ENCODE measurements at regions not wholly inside any gene's neighbourhood (a gene's known extent, or its start where the extent isn't known, plus 50 kb on each side); places are given as distances from the start of the nearest gene placed in this dataset.

GRCh38 chr10:130993612-130994011 is 317.9 kb downstream of the TCERG1L start:
- TF ChIP-seq CTCF (IDR thresholded peaks at IDR 0.05) (no peak), REST (IDR thresholded peaks at IDR 0.05; ENCODE audit: insufficient read depth in 1 of 2, low read depth in 2 of 2, low read length in 1 of 2) (no peak), POLR2AphosphoS5 (IDR thresholded peaks at IDR 0.05; ENCODE audit: low read depth, low read length) (no peak), SIN3A (IDR thresholded peaks at IDR 0.05; ENCODE audit: borderline replicate concordance, insufficient read depth, low read depth, low read length) (no peak), TCF7L2 (IDR thresholded peaks at IDR 0.05; ENCODE audit: low read depth, low read length) (no peak)
